Heart left ventricle (tissue), 13 donors: ENCODE measurements at regions not wholly inside any gene's neighbourhood (a gene's known extent, or its start where the extent isn't known, plus 50 kb on each side); places are given as distances from the start of the nearest gene placed in this dataset.
"Not testable (repeated sequence)": the region's sequence is repeated elsewhere in the genome, so short reads cannot be mapped to it uniquely, and the experiment has no call there.

Experiments
- POLR2A ChIP-seq, 2 donors: fragments of 450-650 bp; IDR thresholded peaks; one replicate each; pipeline ENCODE4 v1.6.1; 2017; ENCODE audit warnings: antibody characterized with exemption in 2 of 2, mild to moderate bottlenecking in 2 of 2, moderate library complexity in 2 of 2
- TF ChIP-seq, protein P1 (sequence below), 12 donors: fragments of 200-600 bp; sonication (generic) in 4 of 12; IDR thresholded peaks; one replicate each; pipeline versions ENCODE4 v1.5.0 to v1.8.0; 2018 to 2022; ENCODE audit warnings: antibody characterized with exemption in 12 of 12, mild to moderate bottlenecking in 5 of 12
- donor health status: ischemic (EF 13 %, LVEDD 7.1; RV severe dilation, severe dysfunction).
- donor health status: DM: no; HTN: yes; CAD: no.
- donor health status: DM: no; HTN: no; CAD: no.
- donor health status: ischemic (EF 25% LVEDD 6.9; RV normal size, moderate dysfunction).
- donor health status: ischemic (EF 25% LVEDD 5.7; RV mildly dilated, moderate dysfunction).
- donor health status: ischemic (EF 35%, LVEDD 5.7; RV mildly dilated, moderate dysfunction).
- donor health status: nonischemic (EF 11% LVEDD 7.7; RV severe dilation, severe dysfunction).
- donor health status: DM: yes; HTN: yes; CAD: no.
- donor health status: PGD.
- donor health status: ischemic (EF 29% LVEDD 5.4; RV normal size, mild dysfunction).
- donor health status: nonischemic (EF 23%, LVEDD 6.1; RV moderate dilation, normal function).

- TF ChIP-seq, protein P1, sequence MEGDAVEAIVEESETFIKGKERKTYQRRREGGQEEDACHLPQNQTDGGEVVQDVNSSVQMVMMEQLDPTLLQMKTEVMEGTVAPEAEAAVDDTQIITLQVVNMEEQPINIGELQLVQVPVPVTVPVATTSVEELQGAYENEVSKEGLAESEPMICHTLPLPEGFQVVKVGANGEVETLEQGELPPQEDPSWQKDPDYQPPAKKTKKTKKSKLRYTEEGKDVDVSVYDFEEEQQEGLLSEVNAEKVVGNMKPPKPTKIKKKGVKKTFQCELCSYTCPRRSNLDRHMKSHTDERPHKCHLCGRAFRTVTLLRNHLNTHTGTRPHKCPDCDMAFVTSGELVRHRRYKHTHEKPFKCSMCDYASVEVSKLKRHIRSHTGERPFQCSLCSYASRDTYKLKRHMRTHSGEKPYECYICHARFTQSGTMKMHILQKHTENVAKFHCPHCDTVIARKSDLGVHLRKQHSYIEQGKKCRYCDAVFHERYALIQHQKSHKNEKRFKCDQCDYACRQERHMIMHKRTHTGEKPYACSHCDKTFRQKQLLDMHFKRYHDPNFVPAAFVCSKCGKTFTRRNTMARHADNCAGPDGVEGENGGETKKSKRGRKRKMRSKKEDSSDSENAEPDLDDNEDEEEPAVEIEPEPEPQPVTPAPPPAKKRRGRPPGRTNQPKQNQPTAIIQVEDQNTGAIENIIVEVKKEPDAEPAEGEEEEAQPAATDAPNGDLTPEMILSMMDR (IDR thresholded peaks at IDR 0.05), result not testable (repeated sequence)
- TF ChIP-seq POLR2A (IDR thresholded peaks at IDR 0.05), result not testable (repeated sequence)
Measured at GRCh38 chr1:149304796-149305195, 170.0 kb upstream of the NBPF19 start.
